Hippocampal formation (tissue), 2 donors: ENCODE measurements at regions not wholly inside any gene's neighbourhood (a gene's known extent, or its start where the extent isn't known, plus 50 kb on each side); places are given as distances from the start of the nearest gene placed in this dataset.
"Not testable (repeated sequence)": the region's sequence is repeated elsewhere in the genome, so short reads cannot be mapped to it uniquely, and the experiment has no call there.

Source experiments
- DNase-seq, 2 donors: peaks; one replicate each; lab custom pipeline; 2025; lab: John Stamatoyannopoulos, UW

DNA sequence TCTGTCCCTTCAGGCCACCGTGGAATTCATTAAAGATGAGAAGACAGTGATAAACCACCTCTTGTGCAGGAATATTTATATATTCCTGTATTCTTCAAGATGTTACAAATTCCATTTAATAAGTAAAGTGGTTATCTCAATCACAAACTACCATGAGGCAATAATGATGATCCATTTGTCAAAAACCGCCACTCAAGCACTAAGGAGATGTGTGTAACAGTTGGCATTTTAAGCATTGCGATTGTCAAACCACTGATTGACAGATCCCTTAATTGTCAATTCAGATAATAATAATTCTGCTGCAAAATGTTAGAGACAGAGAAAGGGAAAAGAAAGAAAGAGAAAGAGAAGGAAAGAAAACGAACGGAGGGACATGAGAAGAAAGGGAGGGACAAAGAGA, 476.1 kb upstream of the RBFOX1 start:
- no peak for DNase-seq

DNA sequence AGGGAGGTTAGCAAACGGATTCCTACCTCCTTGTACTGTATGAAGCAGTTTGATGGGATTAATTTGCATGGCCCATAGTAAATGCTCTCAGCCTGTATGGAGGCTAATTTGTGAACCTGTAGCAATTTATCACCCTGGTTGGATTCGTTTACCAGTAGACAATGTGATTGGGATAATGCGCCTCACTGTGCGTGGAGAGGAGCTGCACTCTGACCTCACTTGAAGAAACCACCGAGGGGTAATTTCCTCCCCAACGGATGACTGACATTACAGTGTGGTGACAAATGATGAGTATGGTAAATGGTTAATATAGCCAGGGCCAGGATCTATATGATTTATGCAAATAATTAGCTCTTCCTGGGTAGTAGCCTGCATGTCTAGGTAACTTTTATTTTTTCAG, 479.1 kb upstream of the RBFOX1 start:
- DNase-seq = no peak

DNA sequence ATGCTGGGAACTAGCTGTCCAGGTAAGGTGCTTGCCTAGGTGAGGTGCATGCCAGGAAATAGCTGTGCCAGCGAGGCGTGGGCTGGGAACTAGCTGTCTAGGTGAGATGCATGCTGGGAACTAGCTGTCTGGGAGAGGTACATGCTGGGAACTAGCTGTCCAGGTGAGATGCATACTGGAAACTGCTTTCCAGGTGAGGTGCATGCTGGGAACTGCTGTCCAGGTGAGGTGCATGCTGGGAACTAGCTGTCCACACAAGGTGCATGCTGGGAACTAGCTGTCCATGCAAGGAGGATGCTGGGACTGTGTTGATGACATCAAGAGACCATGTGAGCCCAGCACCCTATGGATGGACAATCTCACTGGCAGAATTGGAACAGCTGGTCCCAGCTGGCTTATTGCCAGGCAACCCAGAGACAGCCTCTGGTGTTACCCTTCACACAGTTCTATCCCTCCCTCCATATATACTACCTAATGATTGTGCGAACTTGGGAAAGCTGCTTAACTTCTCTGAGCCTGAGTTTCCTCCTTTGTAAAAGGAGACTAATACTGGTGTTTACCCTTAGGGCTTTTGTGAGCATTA, 479.9 kb upstream of the RBFOX1 start:
- no peak for DNase-seq

DNA sequence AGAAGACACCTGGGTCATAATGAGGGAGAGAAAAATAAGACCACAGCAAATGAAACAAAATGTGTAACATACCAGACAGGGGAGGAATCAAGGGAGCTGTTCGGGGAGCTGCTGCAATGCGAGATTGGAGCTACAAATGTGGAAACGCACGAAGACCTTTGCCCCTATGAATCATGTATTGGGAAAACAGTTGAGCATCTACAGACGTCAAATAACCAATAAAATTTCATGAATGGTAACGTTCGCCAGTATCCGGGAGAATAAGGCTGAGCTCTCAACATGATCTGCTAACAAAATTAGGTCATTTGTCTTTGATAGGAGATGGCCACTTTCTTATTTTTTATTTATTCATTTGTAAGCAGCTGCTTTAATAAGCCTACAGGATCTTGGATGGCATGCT, 486.2 kb upstream of the RBFOX1 start:
- no peak for DNase-seq

DNA sequence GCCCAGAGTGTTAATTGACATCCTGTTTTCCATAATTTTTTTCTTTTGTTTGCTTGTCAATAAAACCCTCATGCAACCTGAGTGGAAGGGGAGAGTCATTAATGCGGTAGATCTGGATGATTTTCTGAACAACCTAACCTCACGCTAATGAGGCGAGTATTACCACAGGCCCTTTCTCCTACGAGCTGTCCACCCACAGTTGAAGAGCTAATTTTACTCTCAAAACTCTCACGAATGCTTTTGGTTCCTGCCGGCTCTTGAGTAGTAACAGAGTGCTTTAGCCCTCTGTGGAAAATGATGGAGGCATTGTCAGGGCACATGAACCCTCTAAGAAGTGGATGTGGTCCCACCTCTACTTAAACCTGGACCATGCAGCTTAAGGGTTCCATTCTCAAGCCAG, 491.3 kb upstream of the RBFOX1 start:
- DNase-seq = no peak

DNA sequence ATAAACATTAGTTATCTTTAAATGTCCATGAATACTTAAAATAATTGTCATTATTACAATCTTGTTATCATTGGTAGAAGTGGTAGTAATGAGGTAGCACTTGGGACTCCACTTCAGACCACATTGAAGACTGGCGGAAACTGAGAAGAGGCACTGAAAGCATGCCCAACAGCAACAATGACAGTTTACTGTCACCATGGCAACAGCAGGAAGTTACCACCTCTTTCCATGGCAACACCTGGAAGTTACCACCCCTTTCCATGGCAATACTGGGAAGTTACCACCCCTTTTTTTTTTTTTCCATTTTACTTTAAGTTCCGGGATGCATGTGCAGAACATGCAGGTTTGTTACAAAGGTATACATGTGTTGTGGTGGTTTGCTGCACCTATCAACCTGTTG, 494.9 kb upstream of the RBFOX1 start:
- no peak for DNase-seq

DNA sequence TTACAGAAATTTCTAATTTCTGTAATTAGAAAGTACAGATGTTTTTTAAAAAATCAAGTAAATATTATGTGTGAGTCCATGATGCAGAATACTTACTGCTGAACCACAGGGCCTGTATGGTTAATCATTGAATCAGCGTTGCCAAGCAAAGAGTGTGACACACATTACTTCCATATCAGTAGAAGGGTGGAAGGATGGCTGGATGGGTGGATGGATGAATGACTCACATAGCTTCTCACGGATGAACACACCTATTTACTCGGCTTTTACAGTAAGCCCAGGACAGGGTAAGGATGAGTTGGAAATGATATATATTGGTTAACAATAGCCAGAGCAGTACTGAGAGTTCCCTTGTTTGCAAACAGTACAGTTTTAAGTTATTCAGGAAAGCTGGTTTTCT, 495.9 kb upstream of the RBFOX1 start:
- DNase-seq = no peak

DNA sequence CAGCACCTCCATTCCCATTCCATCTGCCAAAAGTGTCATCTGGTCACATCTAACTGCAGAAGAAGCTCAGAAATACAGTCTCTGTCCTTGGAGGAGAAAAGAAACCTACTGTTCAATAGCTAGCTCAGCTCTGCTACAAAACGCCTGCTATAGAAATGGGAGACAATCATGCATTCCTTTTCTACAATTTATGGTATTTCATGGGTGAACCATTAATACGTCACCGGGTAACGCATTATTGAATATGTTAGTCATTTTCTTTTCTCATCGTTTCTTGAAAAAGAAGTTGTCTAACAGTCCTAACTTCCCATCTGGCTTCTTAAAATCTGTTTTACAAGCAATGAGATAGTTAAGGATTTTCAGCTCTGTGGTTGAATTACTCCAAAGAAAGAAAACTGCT, 496.7 kb upstream of the RBFOX1 start:
- DNase-seq = no peak

DNA sequence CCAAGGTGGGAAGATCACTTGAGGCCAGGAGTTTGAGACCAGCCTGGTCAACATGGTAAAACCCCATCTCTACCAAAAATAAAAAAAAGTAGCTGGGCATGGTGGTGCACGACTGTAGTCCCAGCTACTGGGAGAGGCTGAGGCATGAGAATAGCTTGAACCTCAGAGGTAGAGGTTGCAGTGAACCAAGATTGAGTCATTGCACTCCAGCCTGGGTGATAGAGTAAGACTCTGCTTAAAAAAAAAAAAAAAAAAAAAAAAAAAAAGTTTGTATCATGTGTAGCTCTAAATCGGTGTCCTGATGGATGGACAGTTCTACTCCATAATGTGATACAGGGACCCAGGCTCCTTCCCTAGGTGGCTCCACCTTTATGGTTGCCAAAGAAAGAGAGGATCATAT, 497.1 kb upstream of the RBFOX1 start:
- no peak for DNase-seq

DNA sequence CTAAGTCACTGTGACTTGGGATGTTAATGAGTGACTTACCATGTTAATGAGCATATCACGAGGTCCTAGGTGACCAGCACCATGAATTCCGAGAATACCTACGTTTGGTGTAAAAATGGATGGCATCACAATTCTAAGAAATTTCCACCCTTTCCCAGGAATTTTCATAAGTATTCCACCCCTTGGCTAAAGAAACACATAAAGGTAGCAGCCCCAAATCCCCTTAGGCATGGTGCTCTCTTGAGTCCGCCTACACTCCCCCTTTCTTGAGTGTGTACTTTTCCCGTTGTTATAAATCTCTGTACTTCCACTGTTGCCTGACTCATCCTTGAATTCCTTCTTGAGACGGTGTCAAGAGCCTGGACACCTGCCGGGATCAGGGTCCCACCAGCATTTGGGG, 504.0 kb upstream of the RBFOX1 start:
- no peak for DNase-seq

DNA sequence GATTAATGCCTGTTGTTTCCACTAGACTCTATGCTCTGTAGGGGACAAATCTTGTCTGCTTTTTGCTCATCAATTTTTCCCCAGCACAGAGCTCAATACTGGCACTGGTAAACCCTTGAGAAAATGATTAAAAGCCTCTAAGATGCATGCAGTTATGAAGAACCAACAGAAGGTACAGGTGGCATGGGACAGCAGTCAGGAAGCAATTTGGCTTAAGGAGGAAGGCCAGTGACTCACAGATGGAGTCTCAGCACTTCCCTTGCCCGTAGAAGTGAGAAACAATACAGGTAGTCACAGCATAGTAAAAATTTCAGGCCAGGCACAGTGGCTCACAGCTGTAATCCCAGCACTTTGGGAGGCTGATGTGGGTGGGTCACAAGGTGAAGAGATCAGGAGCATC, 504.7 kb upstream of the RBFOX1 start:
- DNase-seq = no peak

DNA sequence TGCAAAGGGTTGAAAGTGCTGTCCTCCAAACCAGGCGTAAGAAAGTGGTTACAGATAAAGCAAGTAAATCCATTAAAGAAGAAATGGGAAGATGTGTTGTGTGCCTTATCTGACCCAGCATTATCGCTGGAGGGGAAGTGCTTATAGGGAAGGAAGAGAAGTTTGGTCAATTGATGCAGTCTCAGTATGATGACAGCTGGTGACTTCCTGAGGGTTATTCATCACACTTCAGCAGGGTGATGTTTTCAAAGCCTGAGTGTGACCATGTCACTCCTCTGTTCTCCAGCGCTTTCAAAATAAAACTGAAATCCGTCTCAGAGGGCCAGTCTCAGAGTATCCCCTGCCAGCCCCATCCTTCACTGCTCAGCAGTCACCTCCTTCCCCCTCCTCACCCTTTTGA, 505.4 kb upstream of the RBFOX1 start:
- no peak for DNase-seq

DNA sequence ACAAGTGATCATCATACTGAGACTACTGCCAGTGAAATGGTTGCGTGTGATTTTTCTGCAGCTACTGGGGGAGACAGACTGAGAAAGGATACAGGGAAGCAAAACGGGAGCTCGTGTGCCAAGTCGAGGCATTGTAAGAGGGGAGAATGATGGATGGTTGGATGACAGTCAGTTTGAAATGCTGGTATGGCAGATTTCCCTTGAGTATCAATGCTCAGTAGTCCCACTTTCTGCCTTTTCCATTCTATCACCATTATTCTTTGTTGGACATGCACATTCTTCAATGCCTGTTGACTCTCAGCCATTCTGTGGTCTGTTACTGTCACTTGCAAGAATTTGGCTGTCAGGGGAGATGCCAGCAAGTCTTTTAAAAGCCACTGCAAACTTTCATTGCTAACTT, 510.6 kb upstream of the RBFOX1 start:
- DNase-seq = no peak

DNA sequence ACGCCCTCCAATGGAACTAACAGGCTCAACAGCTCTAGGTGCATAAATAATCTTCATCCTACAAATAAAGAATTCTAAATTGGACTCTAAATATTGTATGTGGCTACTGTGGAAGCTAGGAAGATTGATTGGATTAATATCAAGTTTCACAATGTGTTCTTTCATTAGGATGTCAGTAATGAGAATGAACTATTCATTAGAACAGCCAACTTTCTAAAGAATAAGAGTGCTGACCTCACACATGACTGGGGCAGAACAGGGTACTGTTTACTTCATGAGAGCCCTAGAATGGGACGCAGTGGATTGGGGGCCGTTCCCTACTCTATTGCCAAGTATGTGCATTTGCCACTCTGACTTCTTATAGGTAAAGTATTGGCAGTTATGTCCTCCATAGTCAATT, 528.2 kb upstream of the RBFOX1 start:
- DNase-seq = peak in 1 of 2 donors; percentile 12

DNA sequence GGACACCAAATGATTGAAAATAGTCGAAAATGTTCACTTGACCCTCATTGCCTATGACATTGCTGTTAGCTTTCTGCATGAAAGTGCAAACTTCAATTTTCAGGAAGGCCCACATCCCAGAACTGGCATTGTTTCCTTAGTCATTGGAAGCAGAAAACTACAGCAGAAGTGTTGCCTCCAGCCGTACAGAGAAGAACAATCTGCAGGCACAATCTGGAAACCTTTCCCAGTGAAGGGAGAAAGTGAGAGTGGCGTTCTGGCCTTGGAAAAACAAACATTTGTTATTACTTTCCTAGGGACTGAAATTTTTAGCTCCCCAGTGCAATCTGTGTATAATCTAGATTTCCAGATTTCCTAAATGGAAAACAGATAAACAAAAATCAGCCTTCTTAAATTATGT, 529.5 kb upstream of the RBFOX1 start:
- DNase-seq = peak in 1 of 2 donors; percentile 32

DNA sequence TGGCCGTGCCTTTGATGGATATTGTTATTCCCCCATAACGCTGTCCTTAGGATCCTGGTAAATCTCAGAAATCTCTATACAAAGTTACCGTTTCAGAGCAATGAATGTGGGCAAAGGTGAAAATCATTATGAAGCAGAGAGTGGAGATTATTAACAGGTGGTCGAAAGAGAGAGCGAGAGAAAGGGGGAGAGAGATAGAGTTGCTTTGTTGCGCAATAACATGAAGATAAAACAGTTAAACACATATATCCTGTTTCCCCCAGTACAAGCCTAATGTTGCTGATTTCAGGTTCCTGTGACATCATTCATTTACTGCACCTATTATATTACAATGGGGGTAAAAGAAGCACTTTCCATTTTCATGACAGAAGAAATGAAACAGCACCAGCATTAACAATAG, 535.4 kb upstream of the RBFOX1 start:
- no peak for DNase-seq

DNA sequence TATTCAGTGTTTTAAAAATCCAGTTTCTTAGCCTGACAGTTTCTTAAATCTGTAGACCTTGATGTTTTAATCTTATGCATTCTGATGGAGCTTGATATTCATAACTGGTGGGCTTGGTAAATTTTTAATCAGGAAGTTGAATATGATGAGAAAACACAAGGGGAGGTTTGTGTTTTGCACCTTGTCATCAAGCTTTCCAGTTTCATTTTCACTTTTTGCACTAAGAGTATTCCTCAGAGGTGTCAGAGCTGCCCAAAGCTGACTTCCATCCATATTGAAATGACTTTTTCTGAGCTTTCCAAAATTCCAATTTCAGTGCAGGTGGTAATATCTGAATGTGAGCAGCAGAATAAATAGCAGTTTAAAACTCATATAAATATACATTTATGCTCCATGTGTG, 555.0 kb upstream of the RBFOX1 start:
- no peak for DNase-seq

DNA sequence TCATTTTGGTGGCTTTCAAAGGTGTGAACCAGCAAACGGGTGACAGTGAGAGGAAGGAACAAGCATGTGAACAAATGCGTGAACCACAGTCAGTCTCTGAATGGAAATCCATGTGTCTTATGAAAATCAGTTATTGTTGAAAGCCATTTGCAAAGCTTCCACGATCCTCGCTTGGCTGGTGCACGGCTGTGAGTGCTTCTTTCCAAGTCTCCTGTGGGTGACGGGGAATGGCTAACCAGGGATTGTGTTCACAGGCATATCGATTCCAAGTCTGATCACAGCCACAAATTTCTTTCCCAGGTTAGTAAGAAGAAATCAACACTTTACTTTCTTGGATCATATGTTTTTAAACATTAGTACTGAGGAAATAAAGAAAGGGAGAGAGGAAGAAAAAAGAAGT, 556.9 kb upstream of the RBFOX1 start:
- no peak for DNase-seq

DNA sequence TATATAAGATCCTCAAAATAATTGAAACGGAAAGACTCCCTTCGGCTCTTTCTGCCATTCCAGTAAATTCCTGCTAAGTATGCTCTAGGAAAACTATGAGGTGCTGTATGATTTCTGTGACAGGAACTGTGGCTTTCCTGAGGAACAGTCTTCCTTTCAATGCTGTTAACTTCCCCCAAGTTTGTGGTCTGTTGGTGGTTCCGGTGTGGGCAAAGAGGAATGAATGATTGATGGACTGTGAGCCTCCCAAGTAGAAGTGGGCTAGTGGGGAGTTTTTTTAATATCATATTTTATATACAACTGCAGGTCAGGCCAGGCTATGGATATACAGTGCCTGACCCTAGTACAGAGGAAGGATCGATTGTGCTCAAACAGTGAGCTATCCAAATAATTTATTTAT, 560.7 kb upstream of the RBFOX1 start:
- DNase-seq = no peak

DNA sequence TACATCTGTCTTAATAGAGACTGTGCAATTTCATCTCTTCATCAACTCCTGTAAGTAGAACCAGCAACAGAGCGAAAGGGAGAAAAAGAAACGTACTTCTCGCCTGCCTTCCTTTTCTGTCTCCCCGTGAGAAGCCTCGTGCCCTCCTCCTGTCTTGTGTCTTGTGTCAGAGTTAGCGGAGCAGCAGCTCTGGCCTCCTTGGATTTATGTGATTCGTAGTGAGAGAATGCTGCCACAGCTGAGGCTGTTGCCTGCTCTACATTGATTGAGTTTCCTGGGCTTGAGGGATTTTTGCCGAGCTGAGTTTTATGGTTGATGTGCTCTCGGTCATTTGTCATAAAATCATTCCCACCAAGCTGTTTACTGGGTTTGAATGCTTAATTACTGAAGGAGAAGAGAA, 579.1 kb upstream of the RBFOX1 start:
- no peak for DNase-seq

DNA sequence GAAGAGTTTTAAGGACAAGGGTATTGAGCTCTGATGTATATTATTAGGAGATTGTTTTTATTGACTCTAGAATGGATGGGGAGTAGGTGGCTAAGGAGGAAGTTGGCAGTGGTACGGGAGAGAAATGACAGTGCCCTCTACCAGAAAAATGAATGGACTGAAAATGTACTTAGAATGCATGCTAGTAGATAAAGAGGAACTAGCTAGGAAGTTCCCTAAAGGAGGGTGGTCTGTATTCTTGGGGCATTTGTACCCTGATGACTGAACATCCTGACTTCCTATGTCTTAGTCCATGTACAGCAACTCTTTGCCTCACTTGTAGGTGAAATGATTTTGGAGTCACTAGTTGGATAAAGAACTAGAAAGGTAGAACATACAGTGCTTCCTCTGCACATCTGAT, 581.5 kb upstream of the RBFOX1 start:
- no peak for DNase-seq

DNA sequence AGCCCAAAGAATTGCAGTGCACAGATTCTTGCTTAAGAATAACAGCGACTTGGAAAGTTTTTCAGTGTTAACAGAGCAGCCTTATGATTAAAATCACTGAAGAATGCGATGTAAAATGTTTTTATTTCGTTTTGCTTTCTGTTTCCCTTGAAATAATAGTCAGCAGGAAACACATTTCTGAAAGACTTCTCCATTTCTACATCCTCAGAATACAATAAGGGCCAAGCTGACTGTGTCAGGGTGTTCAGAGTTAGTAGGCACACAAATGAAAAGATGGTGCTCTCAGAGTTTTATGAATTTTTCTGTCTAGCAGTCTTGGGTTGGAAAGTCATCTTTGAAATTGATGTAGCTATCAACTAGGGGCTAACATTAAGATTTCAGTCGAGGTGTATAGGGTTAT, 582.9 kb upstream of the RBFOX1 start:
- no peak for DNase-seq

DNA sequence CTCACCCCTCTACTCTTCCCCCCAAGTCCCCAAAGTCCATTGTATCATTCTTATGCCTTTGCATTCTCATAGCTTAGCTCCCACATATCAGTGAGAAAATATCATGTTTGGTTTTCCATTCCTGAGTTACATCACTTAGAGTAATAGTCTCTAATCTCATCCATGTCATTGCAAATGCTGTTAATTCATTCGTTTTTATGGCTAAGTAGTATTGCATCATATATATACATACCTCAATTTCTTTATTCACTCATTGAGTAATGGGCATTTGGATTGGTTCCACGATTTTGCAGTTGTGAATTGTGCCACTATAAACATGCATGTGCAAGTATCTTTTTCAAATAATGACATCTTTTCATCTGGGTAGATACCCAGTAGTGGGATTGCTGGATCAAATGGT, 596.3 kb upstream of the RBFOX1 start:
- not testable (repeated sequence) for DNase-seq

DNA sequence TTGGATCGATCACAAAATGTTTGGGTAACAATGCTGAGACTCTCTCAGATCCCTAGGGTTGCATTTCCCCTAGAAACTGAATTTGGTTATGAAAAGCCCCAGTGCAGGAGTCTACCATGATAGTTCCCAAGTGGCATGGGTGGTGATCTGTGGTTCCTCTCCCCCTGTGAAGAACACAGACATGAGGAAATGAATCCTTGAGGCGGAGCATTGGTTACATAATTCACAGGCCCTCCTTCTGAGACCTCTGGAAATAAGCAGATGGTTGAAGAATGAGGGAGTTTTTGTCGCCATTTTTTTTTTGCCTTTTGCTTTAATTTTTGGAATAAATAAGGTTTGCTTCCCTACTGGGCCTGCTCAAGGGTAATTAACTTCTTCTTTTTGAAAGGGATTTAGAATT, 597.0 kb upstream of the RBFOX1 start:
- DNase-seq = no peak

DNA sequence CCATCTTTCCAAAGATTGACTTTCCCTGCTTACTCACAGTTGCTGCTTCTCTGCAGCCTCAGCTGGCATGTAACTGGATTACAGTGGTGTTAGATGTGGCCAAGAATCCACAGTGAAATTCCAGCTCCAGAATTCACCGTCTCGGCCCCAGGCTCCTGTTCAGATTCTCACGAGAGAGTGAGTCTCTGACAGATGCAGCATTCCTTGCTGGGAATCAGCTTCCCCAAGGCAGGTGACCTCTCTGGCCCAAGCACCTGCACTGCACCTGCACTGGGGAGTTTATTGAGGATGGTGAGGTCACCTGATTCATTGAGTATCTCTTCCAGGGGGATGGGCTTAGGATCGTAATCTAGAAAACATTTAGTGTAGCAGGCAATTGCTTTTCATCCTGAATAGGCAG, 600.5 kb upstream of the RBFOX1 start:
- DNase-seq = no peak
